ENCODE measurements at regions not wholly inside any gene's neighbourhood (a gene's known extent, or its start where the extent isn't known, plus 50 kb on each side); places are given as distances from the start of the nearest gene placed in this dataset.

- TF ChIP-seq CTCF (tag by site-specific recombination; IDR thresholded peaks at IDR 0.05) (no peak), YY1 (tag by site-specific recombination; IDR thresholded peaks at IDR 0.05) (no peak), TCF7L2 (IDR thresholded peaks at IDR 0.05; ENCODE audit: borderline replicate concordance, low read depth, low read length) (no peak), ZNF707 (tag by site-specific recombination; IDR thresholded peaks at IDR 0.05) (no peak), ZNF623 (tag by site-specific recombination; IDR thresholded peaks at IDR 0.05) (no peak), ZNF629 (tag by site-specific recombination; IDR thresholded peaks at IDR 0.05) (no peak), RBAK (tag by site-specific recombination; IDR thresholded peaks at IDR 0.05) (no peak), ZNF488 (tag by site-specific recombination; IDR thresholded peaks at IDR 0.05) (no peak), HOXA7 (CRISPR knock-in tag; IDR thresholded peaks at IDR 0.05; ENCODE audit: borderline replicate concordance) (no peak), ZNF146 (tag by site-specific recombination; IDR thresholded peaks at IDR 0.05) (no peak), MZF1 (tag by site-specific recombination; IDR thresholded peaks at IDR 0.05; ENCODE audit: borderline replicate concordance) (no peak), ZNF654 (tag by site-specific recombination; IDR thresholded peaks at IDR 0.05; ENCODE audit: low read depth) (no peak), OVOL3 (tag by site-specific recombination; IDR thresholded peaks at IDR 0.05) (no peak)
Measured at GRCh38 chrX:122219226-122219625, 964.9 kb upstream of the GRIA3 start.
